Activated effector memory CD4-positive, alpha-beta T cell treated with anti-CD3 and anti-CD28 coated beads, Interleukin-2, amount 50 U/mL, for 16 hours (primary cell): ENCODE measurements at regions not wholly inside any gene's neighbourhood (a gene's known extent, or its start where the extent isn't known, plus 50 kb on each side); places are given as distances from the start of the nearest gene placed in this dataset.

Experiments
- DNase-seq: peaks from one replicate; pipeline ENCODE4 v3.0.0-alpha.2; 2020

GRCh38 chr15:47184003-47184907 is 533.0 kb upstream of the SEMA6D start:
- no peak for DNase-seq

- no peak for DNase-seq
These were observed 532.1 kb upstream of the SEMA6D start for GRCh38 chr15:47184908-47185801.

GRCh38 chr15:47186075-47186474 is 531.2 kb upstream of the SEMA6D start:
- DNase-seq: no peak

- no peak for DNase-seq
These were observed 528.4 kb upstream of the SEMA6D start for GRCh38 chr15:47188758-47189507.

- DNase-seq: no peak
These were observed 522.6 kb upstream of the SEMA6D start for GRCh38 chr15:47194718-47195117.

GRCh38 chr15:47196048-47196447 is 521.3 kb upstream of the SEMA6D start:
- DNase-seq: peak; percentile 67

GRCh38 chr15:47203993-47204392 is 513.3 kb upstream of the SEMA6D start:
- DNase-seq: no peak

- DNase-seq: no peak
These were observed 510.8 kb upstream of the SEMA6D start for GRCh38 chr15:47206358-47206978.

- DNase-seq: no peak
These were observed 507.7 kb upstream of the SEMA6D start for GRCh38 chr15:47209591-47209990.

- no peak for DNase-seq
These were observed 504.9 kb upstream of the SEMA6D start for GRCh38 chr15:47212222-47213010.

GRCh38 chr15:47213883-47214282 is 503.4 kb upstream of the SEMA6D start:
- DNase-seq: no peak

GRCh38 chr15:47218295-47218694 is 499.0 kb upstream of the SEMA6D start:
- DNase-seq: no peak

- DNase-seq: no peak
These were observed 472.9 kb upstream of the SEMA6D start for GRCh38 chr15:47244361-47244760.

- no peak for DNase-seq
These were observed 471.0 kb upstream of the SEMA6D start for GRCh38 chr15:47246317-47246716.

GRCh38 chr15:47258521-47258920 is 458.8 kb upstream of the SEMA6D start:
- DNase-seq: no peak

- DNase-seq: no peak
These were observed 451.6 kb upstream of the SEMA6D start for GRCh38 chr15:47265686-47266085.

GRCh38 chr15:47266566-47266965 is 450.7 kb upstream of the SEMA6D start:
- DNase-seq: no peak

GRCh38 chr15:47273864-47274263 is 443.4 kb upstream of the SEMA6D start:
- no peak for DNase-seq

- DNase-seq: no peak
These were observed 434.1 kb upstream of the SEMA6D start for GRCh38 chr15:47283246-47283645.

- no peak for DNase-seq
These were observed 428.5 kb upstream of the SEMA6D start for GRCh38 chr15:47288794-47289193.

GRCh38 chr15:47289656-47290055 is 427.6 kb upstream of the SEMA6D start:
- no peak for DNase-seq

- DNase-seq: no peak
These were observed 425.5 kb upstream of the SEMA6D start for GRCh38 chr15:47291767-47292166.
